Renal cortical epithelial cell (primary cell): ENCODE measurements at regions not wholly inside any gene's neighbourhood (a gene's known extent, or its start where the extent isn't known, plus 50 kb on each side); places are given as distances from the start of the nearest gene placed in this dataset.
"Not testable (repeated sequence)": the region's sequence is repeated elsewhere in the genome, so short reads cannot be mapped to it uniquely, and the experiment has no call there.

Experiments used
- DNase-seq: peaks from one replicate; pipeline ENCODE4 v3.0.0-alpha.2; 2011; ENCODE audit warnings: low read depth

GRCh38 chr2:94576486-94576885 is 294.7 kb upstream of the TEKT4 start:
- DNase-seq: not testable (repeated sequence)

GRCh38 chr2:94577160-94577559 is 294.1 kb upstream of the TEKT4 start:
- peak; percentile 88 for DNase-seq

- not testable (repeated sequence) for DNase-seq
Observed at GRCh38 chr2:94579221-94579620, 292.0 kb upstream of the TEKT4 start.

- peak; percentile 88 for DNase-seq
Observed at GRCh38 chr2:94583081-94583723, 288.0 kb upstream of the TEKT4 start.

- not testable (repeated sequence) for DNase-seq
Observed at GRCh38 chr2:94584569-94584968, 286.7 kb upstream of the TEKT4 start.

- DNase-seq: peak; percentile 19
Observed at GRCh38 chr2:94586032-94586982, 284.9 kb upstream of the TEKT4 start.

- not testable (repeated sequence) for DNase-seq
Observed at GRCh38 chr2:94587042-94587441, 284.2 kb upstream of the TEKT4 start.

- DNase-seq: not testable (repeated sequence)
Observed at GRCh38 chr2:94594019-94594836, 277.0 kb upstream of the TEKT4 start.

GRCh38 chr2:94595956-94596355 is 275.3 kb upstream of the TEKT4 start:
- not testable (repeated sequence) for DNase-seq

GRCh38 chr2:94598075-94598713 is 273.0 kb upstream of the TEKT4 start:
- not testable (repeated sequence) for DNase-seq

GRCh38 chr2:94600929-94601328 is 270.3 kb upstream of the TEKT4 start:
- not testable (repeated sequence) for DNase-seq

- DNase-seq: no peak
Observed at GRCh38 chr2:94602466-94602865, 268.8 kb upstream of the TEKT4 start.

- DNase-seq: no peak
Observed at GRCh38 chr2:94622113-94622618, 249.1 kb upstream of the TEKT4 start.

- DNase-seq: not testable (repeated sequence)
Observed at GRCh38 chr2:94628953-94629352, 242.3 kb upstream of the TEKT4 start.

GRCh38 chr2:94641397-94641796 is 229.8 kb upstream of the TEKT4 start:
- not testable (repeated sequence) for DNase-seq

- DNase-seq: not testable (repeated sequence)
Observed at GRCh38 chr2:94652131-94652530, 219.1 kb upstream of the TEKT4 start.

- not testable (repeated sequence) for DNase-seq
Observed at GRCh38 chr2:94669858-94670257, 201.4 kb upstream of the TEKT4 start.

GRCh38 chr2:94694236-94694635 is 177.0 kb upstream of the TEKT4 start:
- not testable (repeated sequence) for DNase-seq

- DNase-seq: not testable (repeated sequence)
Observed at GRCh38 chr2:94708982-94709381, 162.2 kb upstream of the TEKT4 start.

- no peak for DNase-seq
Observed at GRCh38 chr2:94725543-94725942, 145.7 kb upstream of the TEKT4 start.

- DNase-seq: not testable (repeated sequence)
Observed at GRCh38 chr2:94735536-94735935, 135.7 kb upstream of the TEKT4 start.
